ENCODE measurements at regions not wholly inside any gene's neighbourhood (a gene's known extent, or its start where the extent isn't known, plus 50 kb on each side); places are given as distances from the start of the nearest gene placed in this dataset.

- no peaks in the 10 kb centered on the region for H3K27me3 ChIP-seq
- H3K9me3 ChIP-seq, result no peaks in the 10 kb centered on the region
- H3K36me3 ChIP-seq, result no peaks in the 10 kb centered on the region
- no peak overlapping the region for H3K4me3 ChIP-seq
- H3K4me1 ChIP-seq, result no peaks in the 10 kb centered on the region
- DNase-seq, result no peak
- no peak overlapping the region for H3K27ac ChIP-seq
- TF ChIP-seq CTCF (IDR thresholded peaks at IDR 0.05), result no peak
These were observed 606.7 kb downstream of the STIM2 start for GRCh38 chr4:27467351-27467750.

- DNase-seq, result no peak
- Histone ChIP-seq H3K4me3 (no peak overlapping the region), H3K9me3 (no peaks in the 10 kb centered on the region), H3K36me3 (no peaks in the 10 kb centered on the region), H3K27ac (no peak overlapping the region), H3K4me1 (no peaks in the 10 kb centered on the region), H3K27me3 (no peaks in the 10 kb centered on the region)
- TF ChIP-seq POLR2A (IDR thresholded peaks at IDR 0.05) (no peak), CTCF (IDR thresholded peaks at IDR 0.05) (no peak)
These were observed 611.7 kb downstream of the STIM2 start for GRCh38 chr4:27472364-27472763.

DNA sequence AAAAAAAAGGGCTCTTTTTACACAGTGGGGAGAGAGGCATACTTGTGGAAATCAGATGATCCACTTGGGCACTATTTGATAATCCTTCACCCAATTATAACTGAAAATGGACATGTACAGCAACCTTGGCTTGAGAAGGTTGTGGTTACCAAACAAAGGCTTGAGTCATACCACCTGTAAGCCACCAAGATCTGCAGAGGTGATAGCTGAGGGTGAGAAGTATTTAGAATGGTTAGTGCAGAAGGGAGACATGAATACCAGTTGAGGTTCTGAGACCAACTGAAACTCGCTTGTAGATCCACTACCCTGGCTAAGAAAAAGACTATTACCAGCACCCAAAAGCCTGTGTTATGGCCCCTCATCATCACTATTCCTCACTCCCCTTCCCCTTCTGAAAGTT lies 614.0 kb downstream of the STIM2 start:
- Histone ChIP-seq H3K27ac (no peak overlapping the region), H3K4me1 (no peaks in the 10 kb centered on the region), H3K4me3 (no peak overlapping the region), H3K36me3 (no peaks in the 10 kb centered on the region), H3K27me3 (no peaks in the 10 kb centered on the region), H3K9me3 (no peaks in the 10 kb centered on the region)
- DNase-seq, result no peak
- no peak for TF ChIP-seq POLR2A (IDR thresholded peaks at IDR 0.05)
- TF ChIP-seq CTCF (IDR thresholded peaks at IDR 0.05), result no peak

DNA sequence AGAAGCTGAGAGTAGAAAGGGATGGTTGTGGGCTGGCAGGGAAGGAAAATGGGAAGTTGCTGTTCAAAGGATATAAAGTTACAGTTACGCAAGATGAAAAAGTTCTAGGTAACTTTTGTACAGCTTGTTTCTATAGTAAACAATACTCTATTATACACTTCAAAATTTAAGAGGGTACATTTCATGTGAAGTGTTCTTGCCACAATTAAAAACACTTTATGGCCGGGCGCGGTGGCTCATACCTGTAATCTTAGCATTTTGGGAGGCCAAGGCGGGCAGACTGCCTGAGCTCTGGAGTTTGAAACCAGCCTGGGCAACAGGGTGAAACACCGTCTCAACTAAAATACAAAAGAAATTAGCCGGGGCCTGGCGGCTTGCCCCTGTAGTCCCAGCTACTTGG lies 623.6 kb downstream of the STIM2 start:
- Histone ChIP-seq H3K27ac (no peak overlapping the region), H3K4me1 (no peaks in the 10 kb centered on the region), H3K36me3 (no peaks in the 10 kb centered on the region), H3K27me3 (no peaks in the 10 kb centered on the region), H3K9me3 (no peaks in the 10 kb centered on the region), H3K4me3 (no peak overlapping the region)
- DNase-seq, result no peak
- TF ChIP-seq CTCF (IDR thresholded peaks at IDR 0.05) (no peak), POLR2A (IDR thresholded peaks at IDR 0.05) (no peak)

GRCh38 chr4:27490315-27490714 lies 629.7 kb downstream of the STIM2 start:
- no peaks in the 10 kb centered on the region for H3K4me1 ChIP-seq
- no peak overlapping the region for H3K27ac ChIP-seq
- no peaks in the 10 kb centered on the region for H3K9me3 ChIP-seq
- TF ChIP-seq POLR2A (IDR thresholded peaks at IDR 0.05) (no peak), CTCF (IDR thresholded peaks at IDR 0.05) (no peak)
- no peak overlapping the region for H3K4me3 ChIP-seq
- H3K27me3 ChIP-seq, result no peaks in the 10 kb centered on the region
- DNase-seq, result no peak
- no peaks in the 10 kb centered on the region for H3K36me3 ChIP-seq

DNA sequence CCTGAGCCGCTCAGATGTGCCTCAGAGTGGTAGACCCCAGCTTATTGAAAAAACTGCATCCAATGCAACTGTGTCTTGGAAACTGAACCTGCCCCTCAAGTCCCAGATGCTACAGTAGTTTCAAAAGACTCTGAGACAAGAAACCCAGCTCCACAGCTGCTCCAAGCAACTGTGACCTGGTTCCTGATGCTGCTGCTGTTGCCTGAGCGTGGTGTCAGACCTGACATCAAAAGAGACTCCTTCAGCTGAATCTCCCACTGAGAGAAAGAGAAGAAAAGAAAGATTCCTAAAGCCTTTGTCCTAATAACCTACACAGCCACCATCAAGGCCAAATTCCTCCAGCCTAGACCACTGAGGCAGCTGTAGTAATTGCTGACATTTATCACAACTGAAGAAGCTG lies 630.1 kb downstream of the STIM2 start:
- DNase-seq, result no peak
- Histone ChIP-seq H3K4me3 (no peak overlapping the region), H3K4me1 (no peaks in the 10 kb centered on the region), H3K36me3 (no peaks in the 10 kb centered on the region), H3K27me3 (no peaks in the 10 kb centered on the region), H3K27ac (no peak overlapping the region), H3K9me3 (no peaks in the 10 kb centered on the region)
- TF ChIP-seq CTCF (IDR thresholded peaks at IDR 0.05), result no peak
- TF ChIP-seq POLR2A (IDR thresholded peaks at IDR 0.05), result no peak
